Endothelial cell of umbilical vein (primary cell): ENCODE measurements at regions not wholly inside any gene's neighbourhood (a gene's known extent, or its start where the extent isn't known, plus 50 kb on each side); places are given as distances from the start of the nearest gene placed in this dataset.

ENCODE experiments used
- BruUV-seq: library from RNA; stranded (reverse); fragments of 400-500 nt; replicated peaks from 2 replicates; lab custom pipeline; 2021; lab: Mats Ljungman, UMichigan
- CTCF ChIA-PET: fragments of 300-600, 350-600 bp; sonication (Branson Sonifier 250); formaldehyde crosslinking; loops from one replicate; lab custom pipeline; 2021; ENCODE audit warnings: antibody characterized with exemption, inconsistent platforms; lab: Charles Lee
- POLR2A ChIA-PET: fragments of 300-600, 350-600 bp; sonication (Branson Sonifier 250); formaldehyde crosslinking; loops from one replicate; lab custom pipeline; 2021; ENCODE audit warnings: antibody characterized with exemption, inconsistent platforms; lab: Charles Lee
- DNase-seq: peaks from one replicate; pipeline ENCODE4 v3.0.0-alpha.2; 2011; ENCODE audit warnings: low read depth, low spot score
- FAIRE-seq: peaks from 2 replicates; lab custom pipeline; 2011; peaks lifted over from hg19 to GRCh38; lab: Jason Lieb, UNC
- H2AFZ ChIP-seq: 2 replicates; pipeline ENCODE4 v1.6.0; 2012; ENCODE audit warnings: low read depth, low read length, control low read depth, inconsistent platforms
- H3K27ac ChIP-seq: 2 replicates; pipeline ENCODE4 v1.5.1; 2011; ENCODE audit warnings: low read depth, mild to moderate bottlenecking, control low read depth, low read length, moderate library complexity; ENCODE audit not compliant: insufficient read depth
- H3K27me3 ChIP-seq, 2 experiments: 2 replicates each; pipeline versions ENCODE4 v1.6.0 to v1.6.1; 2011; ENCODE audit warnings: low read length in 2 of 2, mixed read lengths in 1 of 2; ENCODE audit not compliant: control insufficient read depth in 2 of 2, insufficient read depth in 2 of 2
- H3K36me3 ChIP-seq, 2 experiments: 2 replicates in 1 of 2; 3 replicates in 1 of 2; pipeline ENCODE4 v1.5.1; 2011; ENCODE audit warnings: low read length in 2 of 2, mild to moderate bottlenecking in 1 of 2, moderate library complexity in 1 of 2; ENCODE audit not compliant: control insufficient read depth in 2 of 2, insufficient read depth in 2 of 2; ENCODE audit errors: extremely low read depth in 1 of 2
- H3K4me1 ChIP-seq: 3 replicates; pipeline ENCODE4 v1.5.1; 2011; ENCODE audit warnings: mild to moderate bottlenecking, low read length; ENCODE audit not compliant: control insufficient read depth, insufficient read depth; ENCODE audit errors: extremely low read depth
- H3K4me2 ChIP-seq: 2 replicates; pipeline ENCODE4 v1.6.1; 2011; ENCODE audit warnings: low read length, control low read depth, mixed read lengths; ENCODE audit not compliant: insufficient read depth
- H3K4me3 ChIP-seq, 3 experiments: fragments of 200-600 bp in 1 of 3; sonication (generic), shearing (Covaris generic) in 1 of 3; replicated peaks in 1 of 3; 2 replicates each; pipeline ENCODE4 v1.5.1; 2011 to 2016; ENCODE audit warnings: control low read depth in 3 of 3, low read length in 3 of 3, mild to moderate bottlenecking in 2 of 3, inconsistent platforms in 1 of 3, low read depth in 1 of 3, moderate library complexity in 1 of 3; ENCODE audit not compliant: insufficient read depth in 1 of 3
- H3K79me2 ChIP-seq: 2 replicates; pipeline ENCODE4 v1.6.0; 2012; ENCODE audit warnings: low read length, inconsistent platforms; ENCODE audit not compliant: control insufficient read depth, insufficient read depth
- H3K9ac ChIP-seq: replicated peaks from 2 replicates; pipeline ENCODE3; 2011; ENCODE audit warnings: low read length, control low read depth; ENCODE audit not compliant: insufficient read depth; ENCODE audit errors: extremely low read depth
- H3K9me1 ChIP-seq: replicated peaks from 3 replicates; pipeline ENCODE4 v1.6.0; 2011; ENCODE audit warnings: mild to moderate bottlenecking, low read length; ENCODE audit not compliant: control insufficient read depth, insufficient read depth; ENCODE audit errors: extremely low read depth
- H3K9me3 ChIP-seq: replicated peaks from 2 replicates; pipeline ENCODE4 v1.5.1; 2012; ENCODE audit warnings: low read length, inconsistent platforms; ENCODE audit not compliant: control insufficient read depth, insufficient read depth
- H4K20me1 ChIP-seq: replicated peaks from 2 replicates; pipeline ENCODE3; 2011; ENCODE audit warnings: mild to moderate bottlenecking, low read length; ENCODE audit not compliant: control insufficient read depth, insufficient read depth; ENCODE audit errors: extremely low read depth
- EZH2 ChIP-seq: IDR thresholded peaks from 2 replicates; pipeline ENCODE4 v1.6.1; 2012; ENCODE audit warnings: borderline replicate concordance, low read depth, mild to moderate bottlenecking, moderate library complexity, low read length, inconsistent platforms; ENCODE audit not compliant: severe bottlenecking
- FOS ChIP-seq: IDR thresholded peaks from 2 replicates; pipeline ENCODE4 v1.6.1; 2011; ENCODE audit warnings: mild to moderate bottlenecking, low read length, moderate library complexity, borderline replicate concordance; ENCODE audit not compliant: insufficient read depth
- GATA2 ChIP-seq: IDR thresholded peaks from 2 replicates; pipeline ENCODE4 v1.7.0; 2011; ENCODE audit warnings: low read depth, mild to moderate bottlenecking, moderate library complexity, mixed read lengths, low read length; ENCODE audit not compliant: insufficient read length, insufficient read depth
- JUN ChIP-seq: IDR thresholded peaks from 2 replicates; pipeline ENCODE4 v1.6.1; 2011; ENCODE audit warnings: borderline replicate concordance, low read depth; ENCODE audit not compliant: insufficient read length, insufficient read depth
- MAX ChIP-seq: IDR thresholded peaks from 2 replicates; pipeline ENCODE4 v1.6.1; 2011; ENCODE audit not compliant: insufficient read depth, insufficient read length
- MYC ChIP-seq: IDR thresholded peaks from one replicate; pipeline ENCODE4 v1.6.1; 2011; ENCODE audit warnings: mild to moderate bottlenecking, low read depth, low read length
- POLR2A ChIP-seq: IDR thresholded peaks from 2 replicates; pipeline ENCODE4 v1.6.1; 2012; ENCODE audit warnings: low read depth, mild to moderate bottlenecking, control low read depth, low read length
- POLR2AphosphoS5 ChIP-seq: IDR thresholded peaks from 2 replicates; pipeline ENCODE4 v1.6.1; 2012; ENCODE audit warnings: low read depth, mild to moderate bottlenecking, control low read depth, low read length, moderate library complexity; ENCODE audit not compliant: insufficient read depth
- dilution Hi-C: fragments of 300-500 bp; cut with MboI; formaldehyde crosslinking; loops from one replicate; pipeline ENCODE4 v1.15.0; 2019; ENCODE audit warnings: low sequenced_read_pairs; ENCODE audit not compliant: extremely low pct_ligation_motif_present
- intact Hi-C: fragments of 100-400 bp; cut with micrococcal nuclease; formaldehyde crosslinking; loops from one replicate; pipeline ENCODE4 v1.10.0; 2022
- TF ChIP-seq, protein P1 (sequence below), 2 donors: IDR thresholded peaks; 1 replicate in 1 of 2; 2 replicates in 1 of 2; pipeline ENCODE4 v1.5.1; 2011; ENCODE audit warnings: low read length in 2 of 2, mild to moderate bottlenecking in 2 of 2, moderate library complexity in 2 of 2, control low read depth in 1 of 2, inconsistent platforms in 1 of 2, low read depth in 1 of 2; ENCODE audit not compliant: insufficient read depth in 1 of 2; ENCODE audit errors: extremely low read depth in 1 of 2

GRCh38 chr1:182238421-182238820 is 153.2 kb downstream of the GLUL start:
- Histone ChIP-seq H3K36me3 (no peaks in the 10 kb centered on the region), H3K4me1 (no peaks in the 10 kb centered on the region), H3K9me1 (no peaks in the 10 kb centered on the region), H3K27me3 (no peaks in the 10 kb centered on the region), H3K79me2 (no peaks in the 10 kb centered on the region), H3K27ac (no peak overlapping the region), H3K4me2 (no peak overlapping the region), H4K20me1 (no peaks in the 10 kb centered on the region), H3K4me3 (no peak overlapping the region), H2AFZ (no peak overlapping the region), H3K9me3 (no peaks in the 10 kb centered on the region), H3K9ac (no peak overlapping the region)
- no TSS peak for BruUV-seq
- FAIRE-seq (no peak), DNase-seq (no peak)
- ChIA-PET POLR2A (no interaction called here), CTCF (no interaction called here)
- intact Hi-C loops = no loop called here
- dilution Hi-C loops = no loop called here
- TF ChIP-seq POLR2A (no peak), MAX (no peak), MYC (no peak), GATA2 (no peak), EZH2 (no peak), JUN (no peak), FOS (no peak), POLR2AphosphoS5 (no peak)
- TF ChIP-seq, protein P1, sequence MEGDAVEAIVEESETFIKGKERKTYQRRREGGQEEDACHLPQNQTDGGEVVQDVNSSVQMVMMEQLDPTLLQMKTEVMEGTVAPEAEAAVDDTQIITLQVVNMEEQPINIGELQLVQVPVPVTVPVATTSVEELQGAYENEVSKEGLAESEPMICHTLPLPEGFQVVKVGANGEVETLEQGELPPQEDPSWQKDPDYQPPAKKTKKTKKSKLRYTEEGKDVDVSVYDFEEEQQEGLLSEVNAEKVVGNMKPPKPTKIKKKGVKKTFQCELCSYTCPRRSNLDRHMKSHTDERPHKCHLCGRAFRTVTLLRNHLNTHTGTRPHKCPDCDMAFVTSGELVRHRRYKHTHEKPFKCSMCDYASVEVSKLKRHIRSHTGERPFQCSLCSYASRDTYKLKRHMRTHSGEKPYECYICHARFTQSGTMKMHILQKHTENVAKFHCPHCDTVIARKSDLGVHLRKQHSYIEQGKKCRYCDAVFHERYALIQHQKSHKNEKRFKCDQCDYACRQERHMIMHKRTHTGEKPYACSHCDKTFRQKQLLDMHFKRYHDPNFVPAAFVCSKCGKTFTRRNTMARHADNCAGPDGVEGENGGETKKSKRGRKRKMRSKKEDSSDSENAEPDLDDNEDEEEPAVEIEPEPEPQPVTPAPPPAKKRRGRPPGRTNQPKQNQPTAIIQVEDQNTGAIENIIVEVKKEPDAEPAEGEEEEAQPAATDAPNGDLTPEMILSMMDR (IDR thresholded peaks at IDR 0.05; ENCODE audit: extremely low read depth in 1 of 2, insufficient read depth in 1 of 2, low read depth in 1 of 2, low read length in 2 of 2) = no peak
